GM12872 (cell line): ENCODE measurements at regions not wholly inside any gene's neighbourhood (a gene's known extent, or its start where the extent isn't known, plus 50 kb on each side); places are given as distances from the start of the nearest gene placed in this dataset.

ENCODE experiments used
- TF ChIP-seq, protein P1 (sequence below): IDR thresholded peaks from 3 replicates; pipeline ENCODE4 v1.5.1; 2011; ENCODE audit warnings: low read depth, mild to moderate bottlenecking, low read length, moderate library complexity; ENCODE audit not compliant: insufficient read depth

DNA sequence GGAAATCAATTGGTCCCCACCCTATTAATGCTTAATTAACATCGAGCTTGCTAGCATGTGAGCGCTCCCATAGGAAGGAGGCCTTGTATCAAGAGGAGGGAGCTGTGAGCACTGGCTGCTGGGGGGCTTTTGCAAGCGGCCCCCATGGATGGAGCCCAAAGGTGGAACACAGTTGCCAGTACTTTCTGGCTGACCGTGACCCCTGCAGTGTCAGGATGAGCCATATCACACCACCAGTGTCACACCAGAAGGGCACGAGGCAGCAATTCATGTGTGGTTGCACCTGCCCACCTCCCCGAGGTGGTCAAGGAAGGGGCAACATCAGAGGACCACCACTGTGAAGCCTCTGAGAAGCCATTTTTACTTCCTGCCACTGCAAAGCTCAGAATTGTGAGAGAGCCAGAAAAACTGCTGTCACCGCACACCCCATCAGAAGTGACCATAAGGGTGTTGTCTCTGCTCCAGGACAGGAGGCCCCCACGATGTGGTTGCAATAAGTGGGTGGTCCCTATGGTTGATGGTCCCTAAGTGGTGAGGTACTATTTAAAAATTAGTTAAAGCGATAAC lies 99.8 kb upstream of the RAB6C start:
- TF ChIP-seq, protein P1, sequence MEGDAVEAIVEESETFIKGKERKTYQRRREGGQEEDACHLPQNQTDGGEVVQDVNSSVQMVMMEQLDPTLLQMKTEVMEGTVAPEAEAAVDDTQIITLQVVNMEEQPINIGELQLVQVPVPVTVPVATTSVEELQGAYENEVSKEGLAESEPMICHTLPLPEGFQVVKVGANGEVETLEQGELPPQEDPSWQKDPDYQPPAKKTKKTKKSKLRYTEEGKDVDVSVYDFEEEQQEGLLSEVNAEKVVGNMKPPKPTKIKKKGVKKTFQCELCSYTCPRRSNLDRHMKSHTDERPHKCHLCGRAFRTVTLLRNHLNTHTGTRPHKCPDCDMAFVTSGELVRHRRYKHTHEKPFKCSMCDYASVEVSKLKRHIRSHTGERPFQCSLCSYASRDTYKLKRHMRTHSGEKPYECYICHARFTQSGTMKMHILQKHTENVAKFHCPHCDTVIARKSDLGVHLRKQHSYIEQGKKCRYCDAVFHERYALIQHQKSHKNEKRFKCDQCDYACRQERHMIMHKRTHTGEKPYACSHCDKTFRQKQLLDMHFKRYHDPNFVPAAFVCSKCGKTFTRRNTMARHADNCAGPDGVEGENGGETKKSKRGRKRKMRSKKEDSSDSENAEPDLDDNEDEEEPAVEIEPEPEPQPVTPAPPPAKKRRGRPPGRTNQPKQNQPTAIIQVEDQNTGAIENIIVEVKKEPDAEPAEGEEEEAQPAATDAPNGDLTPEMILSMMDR, result no peak

- TF ChIP-seq, protein P1, result no peak
These were observed 99.2 kb upstream of the RAB6C start for GRCh38 chr2:129880309-129880708.

DNA sequence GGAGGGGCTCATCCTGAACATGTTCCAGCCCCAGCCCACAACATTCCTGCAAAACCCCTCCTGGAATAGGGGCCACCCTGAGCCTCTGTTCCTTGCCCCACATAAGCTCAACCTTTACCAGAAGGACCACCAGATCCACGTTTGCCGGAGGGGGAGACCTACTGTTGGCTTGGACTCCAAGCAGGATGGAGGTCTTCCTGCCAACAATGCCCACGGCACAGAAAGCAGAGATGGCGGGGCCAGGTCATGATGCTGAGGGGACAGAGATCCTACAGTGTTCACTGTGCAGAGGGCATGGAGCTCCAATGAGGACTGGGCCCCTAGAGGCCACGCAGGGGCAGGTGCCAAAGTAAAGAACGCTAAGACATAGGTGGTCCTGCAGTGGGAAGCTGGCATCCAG lies 98.5 kb upstream of the RAB6C start:
- TF ChIP-seq, protein P1, result no peak

GRCh38 chr2:129881786-129882396 lies 97.6 kb upstream of the RAB6C start:
- TF ChIP-seq, protein P1, result no peak

- TF ChIP-seq, protein P1, result no peak
These were observed 97.0 kb upstream of the RAB6C start for GRCh38 chr2:129882476-129882875.

DNA sequence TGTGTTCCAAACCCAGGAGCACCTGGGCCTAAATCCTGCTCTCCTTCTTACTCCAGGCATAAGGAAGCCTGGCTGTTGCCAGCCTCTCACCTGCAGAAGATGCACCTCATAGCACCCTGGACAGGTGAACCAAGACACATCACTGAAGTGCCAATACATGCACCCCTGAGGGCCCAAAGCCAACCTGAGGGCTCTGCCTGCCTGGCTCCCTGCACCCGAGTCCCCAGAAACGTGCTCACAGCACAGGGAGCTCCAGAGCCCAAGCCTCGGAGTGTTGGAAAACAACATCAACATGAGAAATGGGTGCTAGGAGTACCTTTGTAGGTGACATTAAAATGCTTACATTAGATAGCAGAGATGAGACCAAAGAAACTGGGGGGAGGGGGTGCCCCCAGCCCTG lies 96.3 kb upstream of the RAB6C start:
- TF ChIP-seq, protein P1, result no peak

- TF ChIP-seq, protein P1, result no peak
These were observed 95.2 kb upstream of the RAB6C start for GRCh38 chr2:129884221-129884786.
